Pancreas (tissue), 10 donors: ENCODE measurements at regions not wholly inside any gene's neighbourhood (a gene's known extent, or its start where the extent isn't known, plus 50 kb on each side); places are given as distances from the start of the nearest gene placed in this dataset.
A peak's percentile ranks its signal among the peaks of the same experiment; 100 is the strongest.

Experiments used
- ATAC-seq, 4 donors: fragments of 200-7000 bp; cut with Tn5 transposase; one replicate each; pipeline versions ENCODE4 v1.8.0 to v1.9.1; 2020; ENCODE audit warnings: mild to moderate bottlenecking in 4 of 4, moderate library complexity in 4 of 4
- DNase-seq, 6 donors: peaks; one replicate each; pipeline ENCODE4 v3.0.0-alpha.2; 2020
- FAIRE-seq: peaks from 2 replicates; lab custom pipeline; 2012; peaks lifted over from hg19 to GRCh38; lab: Jason Lieb, UNC
- H3K27ac ChIP-seq, 4 donors: fragments of 200-600 bp; sonication (generic); 1 replicate in 3 of 4; 2 replicates in 1 of 4; pipeline versions ENCODE4 v1.5.0 to v1.8.0; 2020
- H3K27me3 ChIP-seq, 4 donors: fragments of 200-600 bp; one replicate each; pipeline ENCODE4 v1.8.0; 2021
- H3K36me3 ChIP-seq, 3 donors: fragments of 200-600 bp; sonication (generic) in 1 of 3; one replicate each; pipeline versions ENCODE4 v1.5.0 to v1.8.0; 2020 to 2021
- H3K4me1 ChIP-seq, 3 donors: fragments of 200-600 bp; one replicate each; pipeline ENCODE4 v1.8.0; 2021
- H3K4me3 ChIP-seq, 4 donors: fragments of 200-600 bp; sonication (generic) in 2 of 4; one replicate each; pipeline versions ENCODE4 v1.5.0 to v1.8.0; 2020 to 2021
- H3K9me3 ChIP-seq, 4 donors: fragments of 200-600 bp; one replicate each; pipeline ENCODE4 v1.8.0; 2021
- WGBS, 2 donors: extraction: QIAGEN DNeasy Blood & Tissue Kit; methylation state at CpG; one replicate each; pipeline ENCODE4 v1.1.7; 2013; 5-methylcytosine and 5-hydroxymethylcytosine counted together
- intact Hi-C, 3 donors: fragments of 100-400 bp; cut with DNase I; formaldehyde crosslinking; loops; one replicate each; pipeline versions ENCODE4 v1.11.1 to v1.14.2; 2022
- TF ChIP-seq, protein P1 (sequence below), 4 donors: fragments of 200-600 bp; sonication (generic) in 3 of 4; IDR thresholded peaks; one replicate each; pipeline versions ENCODE4 v1.5.0 to v1.8.0; 2021; ENCODE audit warnings: antibody characterized with exemption in 4 of 4
- donor health status: healthy with polysubstance abuse.
- donor health status: DM: no; HTN: no; CAD: no; lungs with moderate emphysema.
- donor health status: DM: no; HTN: no; CAD: no.
- donor health status: control.
- donor health status: control.
- donor health status: Bipolar disorder and iron deficiency.
- donor health status: DM: yes; HTN: yes; CAD: no.
- donor health status: DM: no; HTN: no; CAD: no.
- donor health status: DM: no; HTN: no; CAD: no.
- donor health status: DM: yes; HTN: yes; CAD: no.

DNA sequence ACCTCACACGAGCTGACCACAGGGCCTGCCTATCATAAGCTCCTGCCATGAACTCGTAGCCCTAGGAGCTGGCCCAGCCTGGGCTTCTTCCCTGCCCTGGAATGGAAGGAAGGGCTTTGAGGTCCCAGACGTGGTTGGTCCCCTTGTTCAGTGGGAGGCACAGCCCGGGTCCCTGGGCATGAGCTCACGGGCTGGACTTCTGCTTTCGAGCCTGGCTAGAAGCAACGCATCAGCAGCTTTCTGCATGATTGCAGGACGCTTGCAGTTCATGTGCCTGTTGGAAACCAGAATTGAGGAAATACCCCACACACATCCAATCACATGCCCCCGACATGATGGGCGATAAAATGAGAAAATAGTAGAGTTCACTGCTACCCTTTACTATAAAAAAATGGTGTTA lies 293.3 kb downstream of the MAF start:
- H3K9me3 ChIP-seq = no peaks in the 10 kb centered on the region
- no peak for FAIRE-seq
- no peaks in the 10 kb centered on the region for H3K4me1 ChIP-seq
- WGBS, 2 donors = 71% methylated on average over 10 of the region's 10 CpGs
- H3K4me3 ChIP-seq = no peak overlapping the region
- ATAC-seq = peak in 2 of 4 donors; percentile 71 to 87
- DNase-seq = peak in 1 of 6 donors; percentile 64
- intact Hi-C loops = no loop called here
- no peaks in the 10 kb centered on the region for H3K36me3 ChIP-seq
- H3K27me3 ChIP-seq = no peaks in the 10 kb centered on the region
- TF ChIP-seq, protein P1, sequence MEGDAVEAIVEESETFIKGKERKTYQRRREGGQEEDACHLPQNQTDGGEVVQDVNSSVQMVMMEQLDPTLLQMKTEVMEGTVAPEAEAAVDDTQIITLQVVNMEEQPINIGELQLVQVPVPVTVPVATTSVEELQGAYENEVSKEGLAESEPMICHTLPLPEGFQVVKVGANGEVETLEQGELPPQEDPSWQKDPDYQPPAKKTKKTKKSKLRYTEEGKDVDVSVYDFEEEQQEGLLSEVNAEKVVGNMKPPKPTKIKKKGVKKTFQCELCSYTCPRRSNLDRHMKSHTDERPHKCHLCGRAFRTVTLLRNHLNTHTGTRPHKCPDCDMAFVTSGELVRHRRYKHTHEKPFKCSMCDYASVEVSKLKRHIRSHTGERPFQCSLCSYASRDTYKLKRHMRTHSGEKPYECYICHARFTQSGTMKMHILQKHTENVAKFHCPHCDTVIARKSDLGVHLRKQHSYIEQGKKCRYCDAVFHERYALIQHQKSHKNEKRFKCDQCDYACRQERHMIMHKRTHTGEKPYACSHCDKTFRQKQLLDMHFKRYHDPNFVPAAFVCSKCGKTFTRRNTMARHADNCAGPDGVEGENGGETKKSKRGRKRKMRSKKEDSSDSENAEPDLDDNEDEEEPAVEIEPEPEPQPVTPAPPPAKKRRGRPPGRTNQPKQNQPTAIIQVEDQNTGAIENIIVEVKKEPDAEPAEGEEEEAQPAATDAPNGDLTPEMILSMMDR (IDR thresholded peaks at IDR 0.05) = no peak
- H3K27ac ChIP-seq = no peak overlapping the region

DNA sequence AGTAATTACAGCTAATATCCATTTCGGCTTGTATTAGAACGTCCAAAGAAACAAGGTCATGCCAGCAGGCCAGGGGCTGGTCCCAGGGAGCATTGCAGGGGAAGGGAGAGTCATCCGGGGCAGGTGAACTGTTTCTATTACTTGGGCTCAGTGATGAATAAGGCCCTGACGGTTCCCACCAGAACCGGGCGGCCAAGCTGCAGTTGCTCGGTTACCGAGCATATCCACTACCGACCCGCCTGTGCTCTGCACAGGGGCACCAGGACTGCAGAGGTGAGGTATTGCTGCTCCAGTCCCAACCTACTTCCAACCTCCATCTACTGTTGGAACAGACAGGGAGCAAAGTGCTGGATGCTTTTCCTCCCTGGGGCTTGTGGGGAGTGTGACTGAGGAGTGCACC lies 295.5 kb downstream of the MAF start:
- H3K27me3 ChIP-seq = peaks cover 0 to 3% (median 0%) of the 10 kb centered on the region in 4 donors
- intact Hi-C loops = no loop called here
- no peak overlapping the region for H3K27ac ChIP-seq
- H3K36me3 ChIP-seq = no peaks in the 10 kb centered on the region
- H3K9me3 ChIP-seq = no peaks in the 10 kb centered on the region
- H3K4me1 ChIP-seq = no peaks in the 10 kb centered on the region
- no peak for DNase-seq
- no peak overlapping the region for H3K4me3 ChIP-seq
- FAIRE-seq = no peak
- no peak for ATAC-seq
- WGBS, 2 donors = 79 to 82% methylated on average over 10 of the region's 10 CpGs
- TF ChIP-seq, protein P1 (IDR thresholded peaks at IDR 0.05) = no peak

DNA sequence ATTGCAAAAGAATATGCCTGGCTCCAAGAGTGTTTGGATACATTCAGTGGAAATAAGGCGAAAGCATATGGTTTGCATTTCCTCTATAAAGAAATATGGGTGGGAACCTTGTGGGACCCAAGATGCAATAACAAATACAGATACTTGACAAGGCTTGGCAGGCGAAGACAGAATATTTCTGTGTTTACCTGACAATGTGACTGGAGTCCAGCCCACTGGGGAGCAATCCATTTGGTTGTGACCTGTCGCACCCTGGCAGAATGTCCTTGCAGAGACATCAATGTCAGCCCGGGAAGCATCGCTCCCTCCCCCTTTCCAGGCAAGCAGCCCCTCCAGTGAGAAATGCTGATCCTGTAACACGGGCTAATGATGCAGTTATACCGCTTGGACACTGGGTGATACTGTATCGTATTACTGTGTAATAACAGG lies 296.6 kb downstream of the MAF start:
- Histone ChIP-seq H3K9me3 (no peaks in the 10 kb centered on the region), H3K27me3 (peaks cover 0 to 3% (median 0%) of the 10 kb centered on the region in 4 donors), H3K4me3 (no peak overlapping the region), H3K27ac (no peak overlapping the region), H3K4me1 (no peaks in the 10 kb centered on the region), H3K36me3 (no peaks in the 10 kb centered on the region)
- no peak for FAIRE-seq
- WGBS, 2 donors = 36 to 48% methylated on average over 8 of the region's 8 CpGs
- intact Hi-C loops = no loop called here
- DNase-seq = no peak
- TF ChIP-seq, protein P1 (IDR thresholded peaks at IDR 0.05) = no peak
- no peak for ATAC-seq

DNA sequence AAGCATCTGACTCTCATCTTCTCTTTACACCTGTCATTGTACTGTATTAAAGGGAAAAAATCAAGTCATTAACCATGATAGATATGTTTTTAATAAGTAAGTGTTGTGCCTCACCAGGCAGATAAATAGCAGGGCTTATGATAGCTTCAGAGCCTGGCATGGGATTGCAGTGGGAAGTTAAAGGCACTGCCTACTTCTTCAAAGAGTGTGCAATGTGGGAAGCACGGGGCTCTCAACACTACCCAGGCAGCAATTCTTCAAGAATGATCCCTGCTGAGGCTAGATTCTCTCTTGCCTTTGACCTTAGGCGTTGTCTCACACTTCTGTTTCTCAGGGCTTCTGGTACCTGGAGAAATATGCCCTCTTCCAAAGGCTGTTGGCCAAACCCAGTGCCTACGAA lies 297.3 kb downstream of the MAF start:
- ATAC-seq = no peak
- Histone ChIP-seq H3K9me3 (no peaks in the 10 kb centered on the region), H3K4me1 (no peaks in the 10 kb centered on the region), H3K36me3 (no peaks in the 10 kb centered on the region), H3K27me3 (peaks cover 0 to 3% (median 0%) of the 10 kb centered on the region in 4 donors), H3K27ac (no peak overlapping the region), H3K4me3 (no peak overlapping the region)
- whole genome bisulfite sequencing, 2 donors = 56 to 65% methylated on average over 3 of the region's 3 CpGs
- TF ChIP-seq, protein P1 (IDR thresholded peaks at IDR 0.05) = no peak
- intact Hi-C loops = no loop called here
- no peak for DNase-seq
- FAIRE-seq = no peak

DNA sequence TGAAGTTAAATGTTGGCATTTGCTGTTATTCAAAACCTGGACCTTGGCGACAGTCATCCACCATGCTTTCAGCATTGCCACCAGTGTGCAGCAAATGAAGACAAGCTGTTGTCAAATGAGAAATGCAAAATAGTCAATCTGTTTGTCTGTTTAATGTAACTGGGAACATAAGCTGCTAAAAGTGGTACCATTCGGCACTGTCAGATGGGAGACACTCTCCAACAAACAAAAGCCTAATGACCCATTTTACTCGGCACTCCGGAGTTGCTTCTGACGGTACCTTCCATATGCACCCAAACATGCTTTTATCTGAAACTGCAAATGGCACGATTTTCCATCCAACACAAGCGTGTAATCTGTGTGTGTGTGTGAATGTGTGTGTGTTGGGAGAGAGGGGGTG lies 297.8 kb downstream of the MAF start:
- ATAC-seq (no peak), DNase-seq (no peak), FAIRE-seq (no peak)
- intact Hi-C loops = no loop called here
- Histone ChIP-seq H3K27me3 (peaks cover 0 to 3% (median 0%) of the 10 kb centered on the region in 4 donors), H3K9me3 (no peaks in the 10 kb centered on the region), H3K4me1 (no peaks in the 10 kb centered on the region), H3K36me3 (no peaks in the 10 kb centered on the region), H3K27ac (no peak overlapping the region), H3K4me3 (no peak overlapping the region)
- TF ChIP-seq, protein P1 (IDR thresholded peaks at IDR 0.05) = no peak
- 76 to 77% methylated on average over 7 of the region's 7 CpGs for WGBS, 2 donors
